ENCODE measurements at regions not wholly inside any gene's neighbourhood (a gene's known extent, or its start where the extent isn't known, plus 50 kb on each side); places are given as distances from the start of the nearest gene placed in this dataset.
A peak's percentile ranks its signal among the peaks of the same experiment; 100 is the strongest.
"Not testable (repeated sequence)": the region's sequence is repeated elsewhere in the genome, so short reads cannot be mapped to it uniquely, and the experiment has no call there.

- not testable (repeated sequence) for DNase-seq (ENCODE audit: low read depth)
Measured at GRCh38 chr21:32823296-32823695, 51.7 kb upstream of the PAXBP1 start.

DNA sequence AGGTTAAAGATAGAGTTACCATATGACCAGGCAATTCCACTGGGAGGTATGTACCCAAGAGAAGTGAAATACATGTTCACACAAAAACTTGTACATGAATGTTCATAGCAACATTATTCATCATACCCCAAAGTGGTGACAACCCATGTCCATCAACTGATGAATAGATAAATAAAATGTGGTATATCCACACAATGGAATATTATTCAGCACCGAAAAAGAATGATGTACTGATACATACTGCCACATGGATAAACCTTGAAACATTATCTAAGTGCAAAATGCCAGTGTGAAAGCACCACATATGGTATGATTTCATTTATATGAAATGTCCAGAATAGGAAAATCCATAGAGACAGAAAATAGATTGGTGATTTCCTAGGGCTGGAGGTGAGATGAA is 53.4 kb upstream of the PAXBP1 start:
- DNase-seq (ENCODE audit: low read depth) = no peak

- DNase-seq (ENCODE audit: low read depth) = peak; percentile 31
Measured at GRCh38 chr21:32826329-32827167, 55.0 kb upstream of the PAXBP1 start.

DNA sequence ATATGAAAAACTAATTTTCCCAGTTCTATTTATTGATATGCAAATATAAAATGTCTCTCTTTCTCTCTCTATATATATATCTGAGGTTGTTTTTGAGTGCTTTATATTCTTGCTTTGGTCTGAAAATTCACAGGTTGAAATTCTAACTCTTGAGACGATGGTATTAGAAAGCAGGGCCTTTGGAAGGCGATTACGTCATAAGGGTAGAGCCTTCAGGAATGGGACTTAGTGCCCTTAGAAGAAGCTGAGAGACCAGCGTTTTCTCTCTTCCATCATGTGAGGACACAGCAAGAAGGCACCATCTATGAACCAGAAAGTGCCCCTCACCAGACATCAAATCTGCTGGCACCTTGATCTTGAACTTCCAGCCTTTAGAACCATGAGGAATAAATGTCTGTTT is 57.4 kb upstream of the PAXBP1 start:
- no peak for DNase-seq (ENCODE audit: low read depth)

DNA sequence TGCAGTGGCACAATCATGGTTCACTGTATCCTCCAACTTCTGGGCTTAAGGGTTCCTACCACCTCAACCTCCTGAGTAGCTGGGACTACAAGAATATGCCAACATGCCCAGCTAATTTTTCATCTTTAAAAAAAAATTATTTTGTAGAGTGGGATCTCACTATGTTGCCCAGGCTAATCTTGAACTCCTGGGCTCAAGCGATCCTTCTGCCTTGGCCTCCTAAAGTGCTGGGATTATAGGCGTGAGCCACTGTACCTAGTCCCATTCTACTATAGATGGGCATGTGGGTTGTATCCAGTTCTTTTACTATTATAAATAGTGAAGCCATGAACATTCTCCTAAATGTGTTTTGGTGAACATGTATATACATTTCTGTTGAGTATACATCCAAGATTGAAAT is 57.9 kb upstream of the PAXBP1 start:
- DNase-seq (ENCODE audit: low read depth) = no peak

DNA sequence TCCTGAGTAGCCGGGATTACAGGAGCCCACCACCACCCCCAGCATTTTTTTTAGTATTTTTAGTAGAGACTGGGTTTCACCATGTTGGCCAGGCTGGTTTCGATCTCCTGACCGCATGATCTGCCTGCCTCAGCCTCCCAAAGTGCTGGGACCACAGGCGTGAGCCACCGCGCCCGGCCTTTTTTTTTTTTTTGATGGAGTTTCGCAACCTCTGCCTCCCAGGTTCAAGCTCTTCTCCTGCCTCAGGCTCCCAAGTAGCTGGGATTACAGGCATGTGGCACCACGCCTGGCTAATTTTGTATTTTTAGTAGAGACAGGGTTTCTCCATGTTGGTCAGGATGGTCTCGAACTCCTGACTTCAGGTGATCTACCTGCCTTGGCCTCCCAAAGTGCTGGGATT is 60.2 kb upstream of the PAXBP1 start:
- DNase-seq (ENCODE audit: low read depth) = not testable (repeated sequence)

- DNase-seq (ENCODE audit: low read depth) = no peak
Measured at GRCh38 chr21:32834211-32834915, 62.8 kb upstream of the PAXBP1 start.

- no peak for DNase-seq (ENCODE audit: low read depth)
Measured at GRCh38 chr21:32834916-32835235, 63.3 kb upstream of the PAXBP1 start.

GRCh38 chr21:32842146-32842545 is 70.6 kb upstream of the PAXBP1 start:
- no peak for DNase-seq (ENCODE audit: low read depth)

DNA sequence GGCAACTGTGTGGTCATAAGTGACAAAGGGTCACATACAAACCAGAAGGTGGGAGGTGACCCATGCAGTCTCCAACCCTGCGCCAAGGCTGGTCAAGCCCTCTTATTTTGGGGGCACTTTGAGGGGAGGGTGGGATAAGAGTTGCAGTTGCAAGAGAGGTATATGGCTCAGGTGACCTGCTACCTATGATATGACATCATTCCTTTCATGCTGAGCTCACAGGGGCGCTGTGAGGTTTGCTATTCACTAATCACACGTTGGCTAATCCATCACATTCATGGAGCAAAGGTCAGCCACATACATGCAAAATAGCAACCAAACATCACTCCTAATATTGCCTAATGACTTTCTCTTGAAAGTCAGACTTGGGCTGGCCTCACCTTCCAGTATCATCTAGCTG is 72.0 kb upstream of the PAXBP1 start:
- no peak for DNase-seq (ENCODE audit: low read depth)

GRCh38 chr21:32844076-32844475 is 72.5 kb upstream of the PAXBP1 start:
- DNase-seq (ENCODE audit: low read depth) = no peak

- peak; percentile 75 for DNase-seq (ENCODE audit: low read depth)
Measured at GRCh38 chr21:32844653-32845436, 73.3 kb upstream of the PAXBP1 start.

- DNase-seq (ENCODE audit: low read depth) = no peak
Measured at GRCh38 chr21:32858628-32859027, 87.1 kb upstream of the PAXBP1 start.

DNA sequence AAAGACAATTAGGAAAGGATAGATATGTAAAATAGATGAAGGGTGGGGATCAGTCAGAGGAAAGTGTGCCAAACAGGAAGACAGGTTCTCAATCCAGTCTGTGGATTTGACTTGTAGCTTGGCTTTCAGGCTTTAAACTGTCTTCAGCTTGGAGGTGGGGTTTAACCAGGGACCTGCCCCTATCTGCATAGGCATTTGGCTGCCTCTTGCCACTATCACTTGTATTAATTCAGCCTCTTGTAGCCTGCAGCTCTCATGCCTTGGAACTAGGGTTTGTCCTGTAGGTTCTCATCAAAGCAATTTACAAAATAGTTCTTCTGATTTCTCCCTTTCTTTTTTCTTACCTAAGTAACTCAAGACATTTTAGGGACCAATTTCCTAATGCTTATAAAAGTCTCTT is 88.8 kb upstream of the PAXBP1 start:
- DNase-seq (ENCODE audit: low read depth) = no peak

DNA sequence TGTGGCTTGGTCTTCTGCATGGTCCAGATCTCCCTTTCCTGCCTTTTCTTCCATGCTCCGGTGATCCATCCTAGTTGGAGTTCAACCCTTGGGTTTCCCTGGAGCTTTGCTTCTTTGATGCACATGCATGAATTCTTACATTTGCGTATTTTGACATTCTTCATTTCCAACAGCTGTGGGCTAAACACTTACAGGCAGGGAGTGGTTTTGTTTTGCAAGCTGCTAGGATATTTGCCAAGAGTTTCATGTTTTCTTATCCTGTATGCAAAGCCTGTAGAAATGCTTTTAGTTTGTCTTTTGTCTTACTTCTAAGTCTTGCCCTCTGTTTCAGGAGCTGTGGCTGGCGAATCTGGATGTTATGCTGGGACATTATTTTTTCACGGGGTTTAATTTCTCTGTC is 90.3 kb upstream of the PAXBP1 start:
- peak; percentile 13 for DNase-seq (ENCODE audit: low read depth)

- DNase-seq (ENCODE audit: low read depth) = no peak
Measured at GRCh38 chr21:32867597-32867996, 96.0 kb upstream of the PAXBP1 start.

- no peak for DNase-seq (ENCODE audit: low read depth)
Measured at GRCh38 chr21:32868631-32869454, 97.3 kb upstream of the PAXBP1 start.

DNA sequence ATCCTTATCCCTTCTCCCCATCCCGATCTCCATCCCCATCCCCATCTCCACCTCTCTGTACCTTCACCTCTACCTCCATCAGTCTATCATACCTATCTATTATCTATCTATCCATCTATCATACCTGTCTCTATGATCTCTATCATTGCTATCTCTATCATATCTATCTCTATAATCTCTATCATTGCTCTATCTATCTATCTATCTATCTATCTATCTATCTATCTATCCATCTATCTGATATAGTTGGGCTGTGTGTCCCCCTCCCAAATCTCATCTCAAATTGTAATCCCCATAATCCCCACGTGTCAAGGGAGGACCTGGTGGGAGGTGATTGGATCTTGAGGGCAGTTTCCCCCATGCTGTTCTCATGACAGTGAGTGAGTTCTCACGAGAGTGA is 97.9 kb upstream of the PAXBP1 start:
- DNase-seq (ENCODE audit: low read depth) = no peak

DNA sequence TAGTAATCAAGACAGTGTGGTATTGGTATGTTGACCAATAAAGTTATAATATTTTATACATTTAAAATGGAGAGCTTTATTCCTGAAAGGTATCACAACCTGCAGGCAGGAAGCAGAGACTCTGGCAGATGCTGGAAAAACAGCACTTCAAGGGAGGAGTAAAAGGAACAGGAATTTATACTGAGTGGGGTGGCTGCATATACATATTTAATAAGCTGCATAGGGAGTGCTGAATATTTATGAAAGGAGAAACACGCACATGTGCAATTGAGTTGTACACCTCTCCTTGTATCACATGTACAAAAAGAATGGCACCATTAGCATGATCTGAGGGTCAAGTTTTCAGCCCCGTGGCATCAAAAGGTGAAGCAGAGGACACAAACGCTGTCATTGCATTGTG is 104.9 kb upstream of the PAXBP1 start:
- DNase-seq (ENCODE audit: low read depth) = no peak

DNA sequence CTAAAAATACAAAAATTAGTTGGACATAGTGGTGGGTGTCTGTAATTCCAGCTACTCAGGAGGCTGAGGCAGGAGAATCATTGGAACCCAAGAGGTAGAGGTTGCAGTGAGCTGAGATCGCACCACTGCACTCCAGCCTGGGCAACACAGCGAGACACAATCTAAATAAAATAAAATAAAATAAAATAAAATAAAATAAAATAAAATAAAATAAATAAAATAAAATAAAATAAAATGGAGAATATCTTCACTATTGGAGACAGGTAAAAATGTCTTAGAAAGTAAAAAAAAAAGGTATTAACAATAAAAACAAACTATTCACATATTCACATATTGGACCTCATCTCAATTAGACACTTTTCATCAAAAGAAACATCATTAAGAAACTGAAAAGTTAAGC is 106.3 kb upstream of the PAXBP1 start:
- DNase-seq (ENCODE audit: low read depth) = not testable (repeated sequence)

DNA sequence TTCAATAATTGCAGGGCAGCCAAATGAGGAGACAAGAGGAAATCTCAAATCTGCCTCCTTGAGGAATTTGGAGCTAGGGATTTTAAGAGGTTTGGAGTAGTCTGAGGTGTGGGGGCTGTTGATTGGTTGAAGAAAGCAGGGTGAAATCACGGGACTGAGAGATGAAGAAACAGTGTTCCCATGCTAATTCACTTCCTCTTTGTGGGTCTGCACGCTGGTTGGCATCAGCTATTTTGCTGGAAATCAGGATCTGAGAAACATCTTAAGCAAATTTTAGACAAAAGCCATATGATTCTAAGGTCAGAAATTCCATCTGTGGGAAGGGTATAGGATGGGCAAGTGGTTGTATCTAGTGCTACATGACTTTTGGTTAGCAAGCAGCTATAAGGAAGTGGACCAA is 107.1 kb upstream of the PAXBP1 start:
- DNase-seq (ENCODE audit: low read depth) = no peak

- DNase-seq (ENCODE audit: low read depth) = no peak
Measured at GRCh38 chr21:32881458-32881857, 109.9 kb upstream of the PAXBP1 start.
